Type B pancreatic cell (in vitro differentiated cells): ENCODE measurements at regions not wholly inside any gene's neighbourhood (a gene's known extent, or its start where the extent isn't known, plus 50 kb on each side); places are given as distances from the start of the nearest gene placed in this dataset.

Source experiments
- DNase-seq: peaks from one replicate; pipeline ENCODE4 v3.0.0; 2021; ENCODE audit warnings: mixed read lengths; ENCODE audit not compliant: unreplicated experiment; ENCODE audit errors: extremely low spot score
- H3K27ac Mint-ChIP-seq: 2 replicates; pipeline ENCODE4 v1.8.0; 2021; ENCODE audit warnings: mild to moderate bottlenecking, mixed read lengths
- H3K27me3 Mint-ChIP-seq: 2 replicates; pipeline ENCODE4 v1.8.0; 2021; ENCODE audit warnings: mixed read lengths
- H3K36me3 Mint-ChIP-seq: 2 replicates; pipeline ENCODE4 v1.8.0; 2021; ENCODE audit warnings: mixed read lengths
- H3K4me1 Mint-ChIP-seq: one replicate; pipeline ENCODE4 v1.8.0; 2021; ENCODE audit warnings: mixed read lengths; ENCODE audit not compliant: unreplicated experiment
- H3K4me3 Mint-ChIP-seq: 2 replicates; pipeline ENCODE4 v1.8.0; 2021; ENCODE audit warnings: mild to moderate bottlenecking, mixed read lengths
- H3K9me3 Mint-ChIP-seq: 2 replicates; pipeline ENCODE4 v1.8.0; 2021; ENCODE audit warnings: mixed read lengths
- CTCF ChIP-seq: fragments of 200-600 bp; sonication (generic); conservative IDR thresholded peaks from 2 replicates; pipeline ENCODE4 v1.5.0; 2021; ENCODE audit warnings: antibody characterized with exemption, mild to moderate bottlenecking

- Mint-ChIP-seq H3K27ac (no peak overlapping the region), H3K36me3 (no peaks in the 10 kb centered on the region), H3K4me1 (peaks cover 11% of the 10 kb centered on the region), H3K4me3 (no peak overlapping the region), H3K9me3 (peaks cover 7% of the 10 kb centered on the region), H3K27me3 (peaks cover 7% of the 10 kb centered on the region)
- TF ChIP-seq CTCF, result no peak
- DNase-seq, result no peak
These were observed 117.0 kb upstream of the HABP2 start for GRCh38 chr10:113435881-113436280.

- Mint-ChIP-seq H3K4me1 (peaks cover 6% of the 10 kb centered on the region), H3K27ac (no peak overlapping the region), H3K9me3 (peaks cover 7% of the 10 kb centered on the region), H3K4me3 (no peak overlapping the region), H3K27me3 (peaks cover 8% of the 10 kb centered on the region), H3K36me3 (no peaks in the 10 kb centered on the region)
- TF ChIP-seq CTCF, result no peak
- no peak for DNase-seq
These were observed 116.0 kb upstream of the HABP2 start for GRCh38 chr10:113436851-113437250.

- H3K27ac Mint-ChIP-seq, result no peak overlapping the region
- peaks cover 8% of the 10 kb centered on the region for H3K27me3 Mint-ChIP-seq
- H3K36me3 Mint-ChIP-seq, result no peaks in the 10 kb centered on the region
- H3K4me1 Mint-ChIP-seq, result peaks cover under 1% of the 10 kb centered on the region
- H3K9me3 Mint-ChIP-seq, result peaks cover 7% of the 10 kb centered on the region
- no peak for DNase-seq
- no peak for TF ChIP-seq CTCF
- H3K4me3 Mint-ChIP-seq, result no peak overlapping the region
These were observed 114.2 kb upstream of the HABP2 start for GRCh38 chr10:113438652-113439051.

- H3K4me1 Mint-ChIP-seq, result no peaks in the 10 kb centered on the region
- DNase-seq, result no peak
- no peak overlapping the region for H3K4me3 Mint-ChIP-seq
- H3K9me3 Mint-ChIP-seq, result no peaks in the 10 kb centered on the region
- H3K27ac Mint-ChIP-seq, result no peak overlapping the region
- no peaks in the 10 kb centered on the region for H3K36me3 Mint-ChIP-seq
- TF ChIP-seq CTCF, result peak; percentile 27
- H3K27me3 Mint-ChIP-seq, result peaks cover 5% of the 10 kb centered on the region
These were observed 111.6 kb upstream of the HABP2 start for GRCh38 chr10:113441220-113441619.

GRCh38 chr10:113441686-113442270 is 111.1 kb upstream of the HABP2 start:
- H3K4me3 Mint-ChIP-seq, result no peak overlapping the region
- DNase-seq, result peak; percentile 10
- no peaks in the 10 kb centered on the region for H3K4me1 Mint-ChIP-seq
- H3K9me3 Mint-ChIP-seq, result no peaks in the 10 kb centered on the region
- no peak for TF ChIP-seq CTCF
- no peak overlapping the region for H3K27ac Mint-ChIP-seq
- no peaks in the 10 kb centered on the region for H3K36me3 Mint-ChIP-seq
- peaks cover 10% of the 10 kb centered on the region for H3K27me3 Mint-ChIP-seq

- Mint-ChIP-seq H3K4me3 (no peak overlapping the region), H3K4me1 (no peaks in the 10 kb centered on the region), H3K27ac (no peak overlapping the region), H3K36me3 (no peaks in the 10 kb centered on the region), H3K9me3 (no peaks in the 10 kb centered on the region), H3K27me3 (peaks cover 11% of the 10 kb centered on the region)
- peak; percentile 22 for DNase-seq
- no peak for TF ChIP-seq CTCF
These were observed 110.5 kb upstream of the HABP2 start for GRCh38 chr10:113442336-113442735.
